B cell (primary cell): ENCODE measurements at regions not wholly inside any gene's neighbourhood (a gene's known extent, or its start where the extent isn't known, plus 50 kb on each side); places are given as distances from the start of the nearest gene placed in this dataset.

ENCODE experiments used
- ATAC-seq: fragments of 200-7000 bp; cut with Tn5 transposase; one replicate; pipeline ENCODE4 v1.10.0; 2021; ENCODE audit warnings: low read depth, mild to moderate bottlenecking, moderate number of reproducible peaks, moderate library complexity
- CTCF ChIA-PET: fragments of 350-600 bp; sonication (Branson Sonifier 250); formaldehyde crosslinking; loops from one replicate; lab custom pipeline; 2021; ENCODE audit warnings: antibody characterized with exemption, inconsistent platforms; lab: Charles Lee
- POLR2A ChIA-PET: fragments of 350-600 bp; sonication (Branson Sonifier 250); formaldehyde crosslinking; loops from one replicate; lab custom pipeline; 2021; ENCODE audit warnings: antibody characterized with exemption; lab: Charles Lee
- DNase-seq: peaks from one replicate; pipeline ENCODE4 v3.0.0; 2013
- H2AFZ ChIP-seq: 2 replicates; pipeline ENCODE4 v1.6.1; 2012; ENCODE audit warnings: mild to moderate bottlenecking, low read depth, low read length; ENCODE audit not compliant: insufficient read depth, poor library complexity, severe bottlenecking
- H3K27ac ChIP-seq, 2 donors: 1 replicate in 1 of 2; 2 replicates in 1 of 2; pipeline ENCODE4 v1.5.1; 2012 to 2013; ENCODE audit warnings: low read length in 2 of 2, mild to moderate bottlenecking in 2 of 2, moderate library complexity in 1 of 2
- H3K27me3 ChIP-seq, 4 experiments: fragments of 200-600 bp in 1 of 4; sonication (generic) in 1 of 4; replicated peaks in 1 of 4; 1 replicate in 2 of 4; 2 replicates in 2 of 4; pipeline versions ENCODE4 v1.6.1 to v1.7.0; 2013 to 2016; ENCODE audit warnings: low read length in 3 of 4, mild to moderate bottlenecking in 2 of 4, mixed read lengths in 1 of 4, moderate library complexity in 1 of 4; ENCODE audit not compliant: insufficient read depth in 4 of 4, control insufficient read depth in 3 of 4; ENCODE audit errors: control extremely low read depth in 1 of 4
- H3K36me3 ChIP-seq, 2 experiments: replicated peaks in 1 of 2; 1 replicate in 1 of 2; 2 replicates in 1 of 2; pipeline versions ENCODE4 v1.6.1 to v1.7.1; 2013; ENCODE audit warnings: low read length in 1 of 2; ENCODE audit not compliant: insufficient read depth in 2 of 2, control insufficient read depth in 1 of 2; ENCODE audit errors: control extremely low read depth in 1 of 2, extremely low read depth in 1 of 2
- H3K4me1 ChIP-seq, 2 donors: fragments of 200-600 bp in 1 of 2; sonication (generic) in 1 of 2; 1 replicate in 1 of 2; 2 replicates in 1 of 2; pipeline versions ENCODE4 v1.5.1 to v1.6.1; 2013 to 2017; ENCODE audit warnings: low read length in 2 of 2; ENCODE audit not compliant: control insufficient read depth in 2 of 2, insufficient read depth in 2 of 2
- H3K4me2 ChIP-seq: replicated peaks from 2 replicates; pipeline ENCODE3; 2012; ENCODE audit warnings: mild to moderate bottlenecking, low read depth, low read length; ENCODE audit not compliant: poor library complexity, severe bottlenecking
- H3K4me3 ChIP-seq, 5 experiments: fragments of 200-600 bp in 1 of 5; sonication (generic) in 1 of 5; 1 replicate in 3 of 5; 2 replicates in 2 of 5; pipeline versions ENCODE4 v1.5.1 to v1.7.0; 2011 to 2016; ENCODE audit warnings: low read length in 4 of 5, mild to moderate bottlenecking in 4 of 5, low read depth in 2 of 5, control low read depth in 1 of 5, moderate library complexity in 1 of 5; ENCODE audit not compliant: insufficient read depth in 1 of 5; ENCODE audit errors: control extremely low read depth in 1 of 5, extremely low read depth in 1 of 5
- H3K79me2 ChIP-seq: fragments of 200-600 bp; sonication (generic); one replicate; pipeline ENCODE4 v1.6.0; 2016; ENCODE audit warnings: low read length; ENCODE audit not compliant: control insufficient read depth, insufficient read depth
- H3K9ac ChIP-seq: fragments of 200-600 bp; sonication (generic); 2 replicates; pipeline ENCODE4 v1.6.1; 2017; ENCODE audit warnings: mild to moderate bottlenecking, low read length, moderate library complexity
- H3K9me3 ChIP-seq, 3 donors: one replicate each; pipeline versions ENCODE4 v1.6.1 to v1.7.1; 2013; ENCODE audit warnings: low read length in 2 of 3; ENCODE audit not compliant: control insufficient read depth in 2 of 3, insufficient read depth in 1 of 3; ENCODE audit errors: control extremely low read depth in 1 of 3
- H4K20me1 ChIP-seq: 2 replicates; pipeline ENCODE4 v1.6.0; 2012; ENCODE audit warnings: mild to moderate bottlenecking, low read length; ENCODE audit not compliant: insufficient read depth, control insufficient read depth, poor library complexity, severe bottlenecking
- H3K27ac Mint-ChIP-seq: one replicate; pipeline ENCODE4 v1.8.0; 2021; ENCODE audit warnings: mixed read lengths
- H3K27me3 Mint-ChIP-seq: one replicate; pipeline ENCODE4 v1.8.0; 2021; ENCODE audit warnings: mixed read lengths
- H3K4me1 Mint-ChIP-seq: one replicate; pipeline ENCODE4 v1.8.0; 2021; ENCODE audit warnings: mixed read lengths
- H3K4me3 Mint-ChIP-seq: one replicate; pipeline ENCODE4 v1.8.0; 2021; ENCODE audit warnings: mixed read lengths
- H3K9me3 Mint-ChIP-seq: one replicate; pipeline ENCODE4 v1.8.0; 2022; ENCODE audit warnings: mixed read lengths; ENCODE audit not compliant: insufficient read depth
- EZH2 ChIP-seq: IDR thresholded peaks from 2 replicates; pipeline ENCODE4 v1.6.1; 2012; ENCODE audit warnings: borderline replicate concordance, low read depth, mild to moderate bottlenecking, moderate library complexity, low read length; ENCODE audit not compliant: insufficient read depth, poor library complexity, severe bottlenecking
- WGBS: methylation state at CpG from one replicate; pipeline ENCODE4 v1.1.5; 2013; ENCODE audit warnings: missing lambda C conversion rate; ENCODE audit not compliant: insufficient coverage; 5-methylcytosine and 5-hydroxymethylcytosine counted together
- intact Hi-C: fragments of 100-400 bp; cut with micrococcal nuclease; formaldehyde crosslinking; loops from one replicate; pipeline ENCODE4 v1.10.0; 2022
- TF ChIP-seq, protein P1 (sequence below): fragments of 200-600 bp; IDR thresholded peaks from one replicate; pipeline ENCODE4 v1.8.0; 2022; ENCODE audit warnings: antibody characterized with exemption, mild to moderate bottlenecking

DNA sequence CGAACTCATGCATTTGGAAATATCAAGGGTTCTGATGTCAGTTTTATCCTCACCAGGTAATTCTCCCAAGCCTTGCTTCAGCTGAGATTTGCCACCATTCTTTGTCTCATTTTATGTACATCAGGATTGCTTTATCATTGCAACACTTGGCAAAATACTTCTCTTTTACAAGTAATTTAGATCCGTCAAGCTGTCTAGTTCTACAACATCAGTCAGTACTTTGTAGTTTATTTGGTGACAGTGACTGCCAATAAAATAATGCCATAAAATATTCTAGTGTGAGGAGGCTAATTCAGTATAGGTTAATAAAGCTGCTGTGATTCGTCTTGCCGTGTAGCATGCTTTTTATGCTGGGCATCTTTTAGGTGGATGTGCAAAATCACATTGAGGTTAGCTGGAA, 565.3 kb upstream of the SGO1 start:
- H3K9ac ChIP-seq, result no peak overlapping the region
- intact Hi-C loops, result no loop called here
- CTCF ChIA-PET, result no interaction called here
- no peak overlapping the region for H3K27ac Mint-ChIP-seq
- H3K4me1 ChIP-seq, result no peaks in the 10 kb centered on the region
- no peak overlapping the region for H3K27ac ChIP-seq
- no peak overlapping the region for H3K4me3 Mint-ChIP-seq
- DNase-seq, result no peak
- WGBS, result 0% methylated on average over 1 of the region's 4 CpGs
- no peaks in the 10 kb centered on the region for H3K27me3 Mint-ChIP-seq
- H3K9me3 ChIP-seq, result peaks cover 0 to 2% (median 0%) of the 10 kb centered on the region in 3 donors
- ATAC-seq, result no peak
- no peaks in the 10 kb centered on the region for H3K79me2 ChIP-seq
- TF ChIP-seq, protein P1, sequence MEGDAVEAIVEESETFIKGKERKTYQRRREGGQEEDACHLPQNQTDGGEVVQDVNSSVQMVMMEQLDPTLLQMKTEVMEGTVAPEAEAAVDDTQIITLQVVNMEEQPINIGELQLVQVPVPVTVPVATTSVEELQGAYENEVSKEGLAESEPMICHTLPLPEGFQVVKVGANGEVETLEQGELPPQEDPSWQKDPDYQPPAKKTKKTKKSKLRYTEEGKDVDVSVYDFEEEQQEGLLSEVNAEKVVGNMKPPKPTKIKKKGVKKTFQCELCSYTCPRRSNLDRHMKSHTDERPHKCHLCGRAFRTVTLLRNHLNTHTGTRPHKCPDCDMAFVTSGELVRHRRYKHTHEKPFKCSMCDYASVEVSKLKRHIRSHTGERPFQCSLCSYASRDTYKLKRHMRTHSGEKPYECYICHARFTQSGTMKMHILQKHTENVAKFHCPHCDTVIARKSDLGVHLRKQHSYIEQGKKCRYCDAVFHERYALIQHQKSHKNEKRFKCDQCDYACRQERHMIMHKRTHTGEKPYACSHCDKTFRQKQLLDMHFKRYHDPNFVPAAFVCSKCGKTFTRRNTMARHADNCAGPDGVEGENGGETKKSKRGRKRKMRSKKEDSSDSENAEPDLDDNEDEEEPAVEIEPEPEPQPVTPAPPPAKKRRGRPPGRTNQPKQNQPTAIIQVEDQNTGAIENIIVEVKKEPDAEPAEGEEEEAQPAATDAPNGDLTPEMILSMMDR, result no peak
- no peak for TF ChIP-seq EZH2
- no peak overlapping the region for H2AFZ ChIP-seq
- POLR2A ChIA-PET, result no interaction called here
- no peaks in the 10 kb centered on the region for H3K27me3 ChIP-seq
- H3K4me1 Mint-ChIP-seq, result no peaks in the 10 kb centered on the region
- H3K4me3 ChIP-seq, result no peak overlapping the region
- H3K9me3 Mint-ChIP-seq, result peaks cover 7% of the 10 kb centered on the region
- H3K36me3 ChIP-seq, result no peaks in the 10 kb centered on the region
- no peak overlapping the region for H3K4me2 ChIP-seq
- no peaks in the 10 kb centered on the region for H4K20me1 ChIP-seq

DNA sequence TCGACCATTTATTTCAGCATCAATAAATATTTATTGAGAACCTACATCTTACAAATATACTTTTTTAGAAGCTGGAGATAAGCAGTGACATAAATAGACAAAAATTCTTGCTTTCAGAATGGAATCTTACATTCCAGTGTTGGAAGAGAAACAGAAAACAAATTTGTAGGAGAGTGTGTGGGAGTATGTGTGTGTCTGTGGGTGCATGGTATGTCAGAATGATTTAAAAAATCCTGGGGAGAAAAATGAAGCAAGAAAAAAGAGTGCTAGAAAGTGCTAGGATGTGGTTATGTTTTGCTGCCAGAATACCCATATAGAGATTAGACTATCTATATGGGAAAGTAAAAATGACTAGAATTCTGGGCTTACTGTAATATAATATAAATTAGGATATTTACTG, 561.7 kb upstream of the SGO1 start:
- H3K4me1 Mint-ChIP-seq, result no peaks in the 10 kb centered on the region
- Histone ChIP-seq H3K27ac (no peak overlapping the region), H3K9me3 (peaks cover 0 to 2% (median 0%) of the 10 kb centered on the region in 3 donors), H3K4me2 (no peak overlapping the region), H2AFZ (no peak overlapping the region), H3K36me3 (no peaks in the 10 kb centered on the region), H3K79me2 (no peaks in the 10 kb centered on the region), H4K20me1 (no peaks in the 10 kb centered on the region), H3K4me1 (no peaks in the 10 kb centered on the region), H3K4me3 (no peak overlapping the region), H3K27me3 (no peaks in the 10 kb centered on the region), H3K9ac (no peak overlapping the region)
- no CpG with 5 or more reads among the region's 1 CpG for WGBS
- H3K9me3 Mint-ChIP-seq, result peaks cover 7% of the 10 kb centered on the region
- ATAC-seq (no peak), DNase-seq (no peak)
- H3K4me3 Mint-ChIP-seq, result no peak overlapping the region
- TF ChIP-seq EZH2, result no peak
- TF ChIP-seq, protein P1, result no peak
- POLR2A ChIA-PET, result no interaction called here
- no peak overlapping the region for H3K27ac Mint-ChIP-seq
- CTCF ChIA-PET, result no interaction called here
- intact Hi-C loops, result no loop called here
- no peaks in the 10 kb centered on the region for H3K27me3 Mint-ChIP-seq
